HepG2 (cell line): ENCODE measurements at regions not wholly inside any gene's neighbourhood (a gene's known extent, or its start where the extent isn't known, plus 50 kb on each side); places are given as distances from the start of the nearest gene placed in this dataset.

Experiments used
- ATAC-seq: fragments of 200-7000 bp; cut with Tn5 transposase; 3 replicates; pipeline ENCODE4 v1.9.1; 2020; ENCODE audit warnings: mild to moderate bottlenecking, moderate library complexity
- BruUV-seq: library from RNA; stranded (reverse); fragments of 400-500 nt; replicated peaks from 2 replicates; lab custom pipeline; 2021; lab: Mats Ljungman, UMichigan
- CTCF ChIA-PET: fragments of 300-600 bp; formaldehyde crosslinking; extraction: SDS; loops from one replicate; lab custom pipeline; 2021; ENCODE audit warnings: low total read pairs, inconsistent platforms, low intra/inter-chr PET ratio; lab: Yijun Ruan, JAX
- POLR2A ChIA-PET: fragments of 350-600 bp; sonication (Branson Sonifier 250); formaldehyde crosslinking; loops from one replicate; lab custom pipeline; 2020; ENCODE audit warnings: antibody characterized with exemption, inconsistent platforms; lab: Yijun Ruan, JAX
- DNase-seq: peaks from one replicate; pipeline ENCODE4 v3.0.0-alpha.2; 2015; ENCODE audit warnings: low spot score
- FAIRE-seq: peaks from 3 replicates; lab custom pipeline; 2011; peaks lifted over from hg19 to GRCh38; lab: Jason Lieb, UNC
- H2AFZ ChIP-seq: one replicate; pipeline ENCODE4 v1.6.1; 2011; ENCODE audit warnings: low read length, inconsistent platforms
- H3K27ac ChIP-seq: fragments of 300-600 bp; 3 replicates; pipeline ENCODE4 v1.8.0; 2011; ENCODE audit warnings: mixed run types, mild to moderate bottlenecking, mixed read lengths, low read length, inconsistent platforms; ENCODE audit not compliant: insufficient read depth; ENCODE audit errors: extremely low read length
- H3K27me3 ChIP-seq, 2 experiments: fragments of 200-600 bp in 1 of 2; 2 replicates in 1 of 2; 3 replicates in 1 of 2; pipeline versions ENCODE4 v1.6.0 to v1.8.0; 2011; ENCODE audit warnings: low read length in 2 of 2, mild to moderate bottlenecking in 2 of 2, moderate library complexity in 2 of 2, inconsistent platforms in 1 of 2; ENCODE audit not compliant: insufficient read depth in 2 of 2, control insufficient read depth in 1 of 2
- H3K36me3 ChIP-seq, 2 experiments: fragments of 200-600 bp in 1 of 2; replicated peaks in 1 of 2; 2 replicates in 1 of 2; 3 replicates in 1 of 2; pipeline versions ENCODE4 v1.5.1 to v1.8.0; 2011; ENCODE audit warnings: low read length in 2 of 2, inconsistent platforms in 1 of 2; ENCODE audit not compliant: insufficient read depth in 2 of 2, control insufficient read depth in 1 of 2
- H3K4me1 ChIP-seq: 2 replicates; pipeline ENCODE4 v1.5.1; 2012; ENCODE audit warnings: low read length, inconsistent platforms; ENCODE audit not compliant: insufficient read depth
- H3K4me2 ChIP-seq: 2 replicates; pipeline ENCODE4 v1.6.0; 2011; ENCODE audit warnings: low read depth, low read length, inconsistent platforms
- H3K4me3 ChIP-seq, 3 experiments: fragments of 200-600 bp in 1 of 3; sonication (generic), shearing (Covaris generic) in 1 of 3; replicated peaks in 1 of 3; 2 replicates each; pipeline ENCODE4 v1.5.1; 2011 to 2016; ENCODE audit warnings: low read length in 3 of 3, inconsistent platforms in 2 of 3, low read depth in 2 of 3, mild to moderate bottlenecking in 2 of 3, control low read depth in 1 of 3, mixed read lengths in 1 of 3; ENCODE audit not compliant: insufficient read depth in 1 of 3
- H3K79me2 ChIP-seq: one replicate; pipeline ENCODE4 v1.6.1; 2011; ENCODE audit warnings: low read length, inconsistent platforms; ENCODE audit not compliant: insufficient read depth
- H3K9ac ChIP-seq: 2 replicates; pipeline ENCODE4 v1.6.0; 2011; ENCODE audit warnings: mild to moderate bottlenecking, low read depth, low read length, inconsistent platforms; ENCODE audit not compliant: insufficient read depth
- H3K9me3 ChIP-seq: 2 replicates; pipeline ENCODE4 v1.5.1; 2012; ENCODE audit warnings: mild to moderate bottlenecking, low read length
- H4K20me1 ChIP-seq: 2 replicates; pipeline ENCODE4 v1.6.0; 2011; ENCODE audit warnings: inconsistent platforms, mild to moderate bottlenecking, low read length, moderate library complexity; ENCODE audit not compliant: insufficient read depth
- ATF1 ChIP-seq: IDR thresholded peaks from 2 replicates; pipeline ENCODE4 v1.6.1; 2016; ENCODE audit warnings: mild to moderate bottlenecking, control low read depth
- ATRX ChIP-seq: sonication (generic); formaldehyde crosslinking; IDR thresholded peaks from 2 replicates; pipeline ENCODE4 v1.4.0; 2020; ENCODE audit warnings: missing genetic modification reagents, borderline replicate concordance
- CC2D1A ChIP-seq: sonication (generic); formaldehyde crosslinking; IDR thresholded peaks from 2 replicates; pipeline ENCODE4 v1.8.1; 2023; ENCODE audit warnings: mild to moderate bottlenecking, missing genetic modification reagents
- IKZF4 ChIP-seq: sonication (generic); formaldehyde crosslinking; IDR thresholded peaks from 2 replicates; pipeline ENCODE4 v1.5.1; 2020; ENCODE audit warnings: borderline replicate concordance, mild to moderate bottlenecking, low read depth, missing genetic modification reagents; ENCODE audit errors: not compliant biosample characterization
- JDP2 ChIP-seq: sonication (generic); formaldehyde crosslinking; IDR thresholded peaks from 2 replicates; pipeline ENCODE4 v1.8.1; 2022; ENCODE audit warnings: missing genetic modification reagents, borderline replicate concordance
- KAT2B ChIP-seq: fragments of 150-350 bp; IDR thresholded peaks from 2 replicates; pipeline ENCODE4 v1.6.1; 2014; ENCODE audit warnings: low read depth, low read length, borderline replicate concordance
- MAF1 ChIP-seq: sonication (generic); formaldehyde crosslinking; IDR thresholded peaks from 2 replicates; pipeline ENCODE4 v1.5.0; 2020; ENCODE audit warnings: missing genetic modification reagents, borderline replicate concordance
- NCOR1 ChIP-seq: fragments of 200-600 bp; sonication (generic); IDR thresholded peaks from 2 replicates; pipeline ENCODE4 v1.7.0; 2017; ENCODE audit warnings: antibody characterized with exemption, low read length, borderline replicate concordance
- NFAT5 ChIP-seq: sonication (generic); formaldehyde crosslinking; IDR thresholded peaks from 2 replicates; pipeline ENCODE4 v1.4.0; 2020; ENCODE audit warnings: missing genetic modification reagents
- NR2C2 ChIP-seq: sonication (generic); formaldehyde crosslinking; IDR thresholded peaks from 2 replicates; pipeline ENCODE4 v1.4.0; 2020; ENCODE audit warnings: missing genetic modification reagents, mild to moderate bottlenecking, moderate library complexity, borderline replicate concordance
- NR2F1 ChIP-seq, 2 experiments: fragments of 450-650 bp in 1 of 2; formaldehyde crosslinking in 1 of 2; IDR thresholded peaks; 2 replicates each; pipeline versions ENCODE4 v1.5.0 to v1.6.1; 2016 to 2020; ENCODE audit warnings: mild to moderate bottlenecking in 1 of 2, missing compliant biosample characterization in 1 of 2, missing genetic modification reagents in 1 of 2, moderate library complexity in 1 of 2
- SATB2 ChIP-seq: sonication (generic); formaldehyde crosslinking; IDR thresholded peaks from 2 replicates; pipeline ENCODE4 v1.5.0; 2020; ENCODE audit warnings: missing genetic modification reagents
- SP2 ChIP-seq: sonication (generic); formaldehyde crosslinking; IDR thresholded peaks from 2 replicates; pipeline ENCODE4 v1.5.1; 2020; ENCODE audit warnings: mild to moderate bottlenecking, missing genetic modification reagents
- TAF15 ChIP-seq: fragments of 200-400 bp; formaldehyde crosslinking; IDR thresholded peaks from one replicate; pipeline ENCODE4 v1.6.1; 2018; ENCODE audit warnings: mild to moderate bottlenecking, low read depth, low read length; ENCODE audit not compliant: poor library complexity, severe bottlenecking
- ZMAT5 ChIP-seq: sonication (generic); formaldehyde crosslinking; IDR thresholded peaks from 2 replicates; pipeline ENCODE4 v1.5.0; 2020; ENCODE audit warnings: mild to moderate bottlenecking, low read depth, missing genetic modification reagents, borderline replicate concordance
- ZNF33B ChIP-seq: sonication (generic); formaldehyde crosslinking; IDR thresholded peaks from 2 replicates; pipeline ENCODE4 v1.5.1; 2020; ENCODE audit warnings: mild to moderate bottlenecking, missing genetic modification reagents
- ZNF563 ChIP-seq: sonication (generic); formaldehyde crosslinking; IDR thresholded peaks from 2 replicates; pipeline ENCODE4 v1.8.0; 2022; ENCODE audit warnings: mild to moderate bottlenecking, moderate library complexity, missing genetic modification reagents
- WGBS: methylation state at CpG from one replicate; pipeline ENCODE4 v1.1.6; 2017; ENCODE audit warnings: low lambda C conversion rate; 5-methylcytosine and 5-hydroxymethylcytosine counted together
- in situ Hi-C: cut with HindIII; loops from 2 replicates; pipeline ENCODE4 v1.10.0; 2017; ENCODE audit warnings: low pct_unique_long_range_greater_than_20kb; ENCODE audit not compliant: extremely low pct_ligation_motif_present
- intact Hi-C: fragments of 100-400 bp; cut with micrococcal nuclease; formaldehyde crosslinking; loops from one replicate; pipeline ENCODE4 v1.10.0; 2022; ENCODE audit not compliant: unreplicated experiment

DNA sequence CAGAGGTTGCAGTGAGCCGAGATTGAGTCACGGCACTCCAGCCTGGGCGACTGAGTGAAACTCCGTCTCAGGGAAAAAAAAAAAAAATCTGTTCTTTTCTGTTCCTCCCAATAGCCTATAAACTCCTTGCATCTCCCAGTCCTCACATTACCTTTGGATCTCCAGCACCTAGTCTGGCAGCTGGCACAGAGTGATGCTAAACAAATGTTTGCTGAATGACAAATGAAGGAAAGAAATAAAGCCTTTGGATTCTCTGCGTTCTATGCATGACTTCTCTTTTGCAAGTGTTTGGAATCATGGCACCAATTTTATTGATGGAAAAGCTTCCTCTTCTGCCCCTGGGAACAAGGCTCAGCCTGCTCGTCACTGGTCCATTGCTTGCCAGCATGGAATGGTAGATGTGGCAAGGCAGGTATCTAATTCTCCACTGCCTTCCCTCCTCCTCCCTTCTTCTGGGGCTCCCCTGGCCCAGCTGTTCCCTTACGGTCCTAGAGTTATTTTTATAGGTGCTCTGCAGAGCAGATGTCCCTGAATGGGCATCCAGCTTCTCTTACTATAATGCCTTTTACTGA is 53.6 kb upstream of the FYN start:
- FAIRE-seq (no peak), ATAC-seq (no peak), DNase-seq (no peak)
- H3K9ac ChIP-seq: no peak overlapping the region
- ChIA-PET CTCF (no interaction called here), POLR2A (no interaction called here)
- no peak overlapping the region for H3K4me3 ChIP-seq
- no peaks in the 10 kb centered on the region for H3K9me3 ChIP-seq
- no peak overlapping the region for H3K4me2 ChIP-seq
- H3K27ac ChIP-seq: no peak overlapping the region
- no peaks in the 10 kb centered on the region for H3K4me1 ChIP-seq
- WGBS: 50% methylated on average over 7 of the region's 7 CpGs
- H3K79me2 ChIP-seq: no peaks in the 10 kb centered on the region
- in situ Hi-C loops: no loop called here
- intact Hi-C loops: no loop called here
- peaks cover 0 to 4% of the 10 kb centered on the region in 2 experiments; a peak in 2 of 5 replicates for H3K27me3 ChIP-seq
- no peak overlapping the region for H2AFZ ChIP-seq
- no peaks in the 10 kb centered on the region for H4K20me1 ChIP-seq
- BruUV-seq: no TSS peak
- H3K36me3 ChIP-seq: no peaks in the 10 kb centered on the region
- TF ChIP-seq ATF1 (CRISPR knock-in tag) (no peak), MAF1 (CRISPR knock-in tag) (no peak), JDP2 (CRISPR knock-in tag) (no peak), SP2 (CRISPR knock-in tag) (no peak), ZNF563 (no peak), ZNF33B (CRISPR knock-in tag) (no peak), ZMAT5 (CRISPR knock-in tag) (no peak), NR2C2 (no peak), CC2D1A (CRISPR knock-in tag) (no peak), NR2F1 (CRISPR knock-in tag; IDR thresholded peaks at IDR 0.05) (no peak), NCOR1 (no peak), KAT2B (no peak), NFAT5 (no peak), TAF15 (no peak), IKZF4 (no peak), ATRX (no peak), SATB2 (CRISPR knock-in tag) (no peak)
